AG20443 (cell line): ENCODE measurements at regions not wholly inside any gene's neighbourhood (a gene's known extent, or its start where the extent isn't known, plus 50 kb on each side); places are given as distances from the start of the nearest gene placed in this dataset.
"Not testable (repeated sequence)": the region's sequence is repeated elsewhere in the genome, so short reads cannot be mapped to it uniquely, and the experiment has no call there.

Source experiments
- DNase-seq: peaks from one replicate; pipeline ENCODE4 v3.0.0; 2012; ENCODE audit warnings: low spot score, mixed read lengths

DNA sequence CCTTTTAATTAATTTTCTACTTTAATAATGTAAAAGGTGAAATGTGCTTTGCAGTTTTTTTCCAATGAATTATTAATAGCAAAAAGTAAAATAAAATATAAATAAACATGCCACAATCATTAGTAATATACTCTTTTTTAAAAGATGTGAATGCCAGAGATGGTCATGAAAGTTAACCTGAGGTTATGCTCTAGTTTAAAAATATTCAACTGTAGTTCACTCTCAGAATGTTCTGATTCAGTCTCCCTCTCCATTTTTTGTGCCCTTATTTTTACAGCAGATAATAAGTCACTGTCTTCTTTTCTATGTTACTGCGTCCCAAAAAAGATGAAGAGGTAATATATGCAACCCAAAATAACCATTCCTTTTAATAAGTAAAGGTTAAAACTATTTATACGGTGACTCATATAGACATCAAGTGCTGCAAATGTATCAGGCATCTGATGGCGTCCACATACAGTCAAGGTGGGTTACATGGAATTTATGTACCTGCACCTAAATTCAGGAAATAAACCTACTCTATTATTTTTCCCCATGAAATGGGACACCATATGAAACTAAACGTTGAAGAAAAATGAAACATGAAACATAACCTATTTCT lies 153.6 kb upstream of the ZNF804A start:
- DNase-seq = no peak

GRCh38 chr2:184449760-184450159 lies 148.6 kb upstream of the ZNF804A start:
- DNase-seq = no peak

GRCh38 chr2:184452907-184453306 lies 145.4 kb upstream of the ZNF804A start:
- no peak for DNase-seq

DNA sequence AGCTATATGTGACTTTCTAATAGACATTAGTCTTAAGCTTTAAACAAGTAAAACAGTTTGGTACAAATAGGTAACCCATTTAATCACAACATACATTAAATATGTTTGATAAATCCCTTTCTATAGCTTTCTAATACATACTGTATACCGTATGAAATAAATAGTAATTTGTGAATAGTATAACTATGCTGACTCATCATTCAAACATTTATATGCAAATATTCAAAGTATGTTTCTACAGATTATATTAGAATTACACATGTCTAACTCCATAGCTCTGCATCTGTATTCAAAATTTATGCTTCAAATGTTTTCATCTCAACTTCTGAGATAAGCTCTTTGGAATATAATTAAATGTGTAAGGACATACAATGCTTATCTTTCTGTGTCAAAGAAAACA lies 142.7 kb upstream of the ZNF804A start:
- no peak for DNase-seq

GRCh38 chr2:184456693-184457092 lies 141.6 kb upstream of the ZNF804A start:
- DNase-seq = not testable (repeated sequence)

DNA sequence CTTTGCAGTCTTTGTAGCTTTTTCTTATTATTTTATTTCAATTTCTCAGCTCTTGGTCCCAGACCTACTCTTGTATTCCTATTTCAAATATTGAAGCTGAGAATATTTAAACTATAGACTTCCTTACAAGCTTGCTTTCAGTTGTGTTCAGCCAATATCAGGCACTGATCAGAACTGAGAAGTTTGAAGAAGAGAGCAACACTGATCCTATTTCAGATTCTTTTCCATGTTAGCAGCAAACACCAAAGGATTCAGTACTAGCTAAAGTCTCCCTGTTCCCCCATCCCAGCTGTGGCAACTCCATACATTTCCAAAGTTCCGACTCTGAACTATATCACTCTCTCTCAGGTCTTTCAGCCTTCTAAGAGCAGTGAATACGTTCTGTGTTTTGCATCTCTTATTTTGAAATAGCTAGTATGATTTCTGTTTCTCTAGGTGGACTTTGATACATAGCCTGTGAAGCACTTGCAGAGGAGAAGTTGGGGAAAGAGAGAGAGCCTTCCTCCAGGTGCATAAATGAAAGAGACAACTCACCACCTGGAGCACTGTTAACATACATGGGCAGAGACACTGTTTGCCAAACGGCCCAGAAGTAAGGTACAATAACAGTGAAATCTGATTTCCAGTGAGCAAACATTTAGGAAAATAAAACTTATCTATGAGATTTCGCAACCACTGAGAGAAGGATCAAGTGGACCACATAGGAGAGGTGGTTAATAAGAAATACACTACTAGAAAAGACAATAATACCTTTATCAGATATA lies 135.0 kb upstream of the ZNF804A start:
- no peak for DNase-seq

GRCh38 chr2:184463866-184464248 lies 134.5 kb upstream of the ZNF804A start:
- DNase-seq = no peak

DNA sequence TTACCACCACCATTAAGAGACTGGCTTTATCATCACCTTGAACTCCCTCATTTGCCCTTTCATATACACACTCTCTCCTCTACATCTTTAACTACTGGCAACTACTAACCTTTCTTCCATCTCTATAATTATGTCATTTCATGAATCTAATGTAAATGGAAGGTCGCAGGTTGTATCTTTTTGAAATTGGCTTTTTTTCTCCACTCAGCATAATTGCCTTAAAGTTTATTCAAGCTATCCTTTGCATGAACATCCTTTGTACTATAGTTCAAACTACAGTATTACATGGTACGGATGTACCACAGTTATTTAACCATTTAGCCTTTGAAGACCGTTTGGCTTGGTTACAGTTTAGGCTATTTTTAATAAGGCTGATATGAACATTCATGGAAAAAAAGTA lies 129.5 kb upstream of the ZNF804A start:
- no peak for DNase-seq

GRCh38 chr2:184472481-184472880 lies 125.8 kb upstream of the ZNF804A start:
- DNase-seq = no peak

DNA sequence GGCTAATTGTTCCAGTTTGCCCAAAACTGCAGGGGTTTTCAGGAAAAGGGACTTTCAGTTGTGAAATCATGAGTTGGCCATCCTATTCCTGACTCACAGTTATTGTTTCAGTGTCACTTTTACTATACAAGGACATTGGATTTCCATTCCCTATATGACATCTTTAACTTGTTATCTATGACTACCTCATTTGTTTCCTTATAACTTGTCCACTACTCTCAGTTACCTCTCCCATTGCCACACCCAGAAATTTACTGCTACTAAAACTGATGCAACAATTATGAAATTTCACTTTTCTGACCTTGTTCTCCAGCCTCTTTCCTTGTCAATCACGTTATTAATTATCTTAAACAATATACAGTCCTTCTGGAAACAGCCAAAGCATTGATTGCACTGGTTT lies 116.5 kb upstream of the ZNF804A start:
- no peak for DNase-seq

DNA sequence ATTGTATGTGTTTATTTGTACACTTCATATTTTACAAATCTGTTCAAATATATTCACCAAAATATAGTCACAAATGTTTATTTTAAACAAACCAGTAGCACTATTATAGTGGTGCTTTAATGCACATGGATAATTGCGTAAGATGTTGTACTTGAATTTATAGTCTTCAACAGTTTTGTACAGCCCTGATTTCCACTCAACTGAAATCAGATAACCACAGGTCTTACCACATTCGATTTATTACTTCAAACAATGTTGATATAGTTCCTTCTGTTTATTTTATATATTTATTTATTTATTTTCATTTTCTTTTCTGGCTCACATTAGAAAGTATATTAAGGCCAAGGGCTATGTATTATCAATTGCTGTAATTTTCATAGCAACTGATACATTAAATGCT lies 99.4 kb upstream of the ZNF804A start:
- DNase-seq = no peak

DNA sequence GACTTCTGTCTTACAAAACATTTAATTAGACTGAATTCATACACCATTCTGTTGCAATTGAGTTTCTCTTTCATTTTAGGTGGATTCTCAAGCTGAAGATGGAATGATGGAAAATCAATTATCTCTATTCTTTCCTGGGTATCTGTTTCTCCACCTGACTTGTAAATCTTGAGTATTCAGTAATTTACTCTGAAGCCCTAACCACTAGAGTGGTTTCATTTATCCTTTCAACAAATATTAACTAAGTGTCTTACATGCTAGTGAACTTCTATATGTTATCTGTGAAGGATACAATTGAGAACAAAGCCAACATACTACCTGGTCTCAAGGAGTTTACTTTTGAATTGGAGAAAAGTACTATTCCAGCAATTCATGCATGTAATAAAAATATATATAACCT lies 94.1 kb upstream of the ZNF804A start:
- DNase-seq = no peak

DNA sequence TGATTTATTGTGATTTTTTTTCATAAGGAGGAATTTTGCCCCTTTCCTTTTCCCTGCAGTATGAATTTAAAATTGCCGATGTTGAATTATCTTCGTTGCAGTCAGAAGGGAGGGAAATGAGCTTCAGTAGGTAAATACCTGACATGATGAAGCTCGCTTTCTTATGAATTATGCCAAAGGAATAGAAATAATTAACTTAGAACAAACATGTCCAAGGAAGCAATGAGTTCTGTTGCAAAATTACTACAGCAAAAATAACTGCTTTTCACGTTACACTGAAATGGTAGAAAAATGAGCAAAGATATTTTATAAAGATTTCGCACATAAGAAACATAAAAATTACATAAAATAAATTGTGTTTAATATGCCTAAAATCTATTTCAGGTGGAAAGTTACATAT lies 91.1 kb upstream of the ZNF804A start:
- DNase-seq = no peak

- no peak for DNase-seq
These were observed 80.9 kb upstream of the ZNF804A start for GRCh38 chr2:184517402-184517801.

DNA sequence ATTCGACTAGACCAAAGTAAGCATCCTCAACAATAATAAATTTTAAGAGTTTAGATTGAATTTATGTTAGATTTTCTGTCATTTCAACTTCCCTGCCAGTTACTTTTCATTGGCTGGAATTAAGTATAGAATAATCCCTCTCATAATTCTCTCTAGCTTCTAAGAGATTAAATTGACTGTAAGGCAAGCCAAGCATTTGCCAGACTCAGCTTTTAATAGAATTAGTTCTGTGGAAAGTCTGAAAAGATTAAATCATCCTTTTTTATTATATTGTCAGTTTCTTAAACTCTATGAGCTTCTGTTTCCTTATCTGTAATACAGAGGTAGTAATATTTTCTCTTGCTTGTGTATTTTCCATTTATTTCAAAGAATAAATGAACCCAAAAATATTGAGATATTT lies 77.9 kb upstream of the ZNF804A start:
- no peak for DNase-seq

- no peak for DNase-seq
These were observed 74.6 kb upstream of the ZNF804A start for GRCh38 chr2:184523732-184524131.

DNA sequence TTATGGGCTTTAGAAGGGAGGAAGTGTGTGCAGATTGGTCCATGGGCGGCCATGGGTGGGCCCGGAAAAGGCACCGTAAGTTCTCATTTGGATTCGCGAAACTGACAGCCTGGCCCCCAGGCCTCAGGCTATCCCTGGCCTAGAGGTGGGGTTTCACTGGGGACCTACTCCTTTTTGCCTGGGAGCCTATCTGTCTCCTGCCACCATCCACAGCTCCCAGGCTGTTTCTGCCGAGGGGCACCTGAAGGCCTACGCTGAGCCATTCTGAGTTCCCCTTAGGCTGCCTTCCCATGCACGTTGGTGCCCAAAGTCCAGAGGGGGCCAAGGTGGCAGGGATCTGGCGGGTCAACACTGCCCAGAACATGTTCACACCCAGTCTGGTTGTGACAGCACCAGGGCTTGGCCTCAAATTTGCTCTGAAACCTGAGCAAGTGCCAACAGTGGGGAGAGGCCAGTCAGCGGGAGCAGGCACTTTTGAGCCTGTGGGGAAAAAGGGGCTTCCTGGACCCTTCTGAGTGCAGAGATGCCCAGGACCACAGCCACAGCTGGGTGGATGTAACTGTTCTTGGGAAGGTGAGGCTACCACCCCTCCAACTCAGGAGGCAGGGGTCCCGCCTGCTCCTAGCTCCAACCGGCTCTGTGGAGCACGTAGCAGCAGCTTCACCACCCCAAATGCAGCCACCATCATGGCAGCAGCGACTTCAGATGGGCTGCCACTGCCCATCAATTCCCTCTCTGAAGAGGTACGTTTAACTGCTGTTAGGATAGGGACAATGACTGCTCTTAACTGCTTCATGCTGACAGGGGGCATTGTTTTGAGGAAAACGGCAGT lies 73.6 kb upstream of the ZNF804A start:
- DNase-seq = no peak

DNA sequence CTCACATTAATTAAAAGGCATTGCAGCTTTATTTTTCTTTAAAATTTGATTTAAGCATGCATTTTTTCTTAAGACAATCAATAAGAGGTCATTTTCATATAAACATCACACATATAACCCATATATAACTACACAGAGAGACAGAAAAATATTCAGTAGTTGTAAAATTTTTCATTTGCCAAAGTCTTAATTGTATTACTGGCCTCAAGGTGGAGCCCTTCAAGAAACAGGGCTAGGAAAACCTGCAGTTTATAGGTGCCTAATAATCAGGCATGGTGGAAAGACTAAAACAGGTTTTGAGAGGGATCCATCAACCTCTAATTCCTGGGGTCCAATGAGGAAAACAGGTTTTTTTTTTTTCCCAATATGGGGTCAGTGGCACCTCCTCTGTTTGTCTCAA lies 71.3 kb upstream of the ZNF804A start:
- no peak for DNase-seq

DNA sequence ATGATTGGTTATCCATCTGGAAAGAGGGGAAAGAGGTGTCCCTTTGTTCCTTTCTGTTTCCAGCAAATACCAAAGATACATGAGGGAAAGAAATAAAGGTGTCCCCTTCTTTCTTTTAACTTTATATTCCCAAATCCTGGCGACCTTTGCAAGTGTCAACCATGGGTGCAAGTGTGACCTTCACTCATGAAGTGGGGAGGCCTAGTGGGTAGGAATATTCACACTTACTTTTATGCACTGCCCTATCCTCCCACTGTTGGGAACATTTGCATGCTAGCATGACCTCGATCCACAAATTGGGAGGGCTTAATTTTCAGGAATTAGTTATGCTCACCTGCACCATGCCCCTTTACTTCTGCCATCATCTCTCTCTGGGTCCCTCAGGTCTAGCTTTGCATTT lies 70.2 kb upstream of the ZNF804A start:
- no peak for DNase-seq

DNA sequence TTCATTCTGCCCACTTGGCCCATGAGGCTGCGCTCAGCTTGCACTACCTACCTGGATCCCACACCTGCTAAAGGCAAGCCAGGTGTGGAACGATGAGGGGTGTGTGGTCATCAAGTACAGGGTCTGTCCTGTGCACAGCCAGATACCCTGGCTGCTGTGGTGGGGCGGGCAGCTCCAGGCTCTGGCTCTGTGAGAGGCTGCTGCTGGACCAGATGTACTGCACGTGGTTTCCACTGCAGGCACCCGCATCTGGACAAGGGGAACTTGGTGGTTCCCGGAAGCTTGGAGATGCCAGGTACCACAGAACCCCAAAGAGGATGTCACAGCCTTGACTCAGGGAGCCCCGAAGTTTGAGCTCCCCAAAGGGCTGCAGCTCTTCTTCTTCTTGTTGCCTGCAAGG lies 68.1 kb upstream of the ZNF804A start:
- no peak for DNase-seq

DNA sequence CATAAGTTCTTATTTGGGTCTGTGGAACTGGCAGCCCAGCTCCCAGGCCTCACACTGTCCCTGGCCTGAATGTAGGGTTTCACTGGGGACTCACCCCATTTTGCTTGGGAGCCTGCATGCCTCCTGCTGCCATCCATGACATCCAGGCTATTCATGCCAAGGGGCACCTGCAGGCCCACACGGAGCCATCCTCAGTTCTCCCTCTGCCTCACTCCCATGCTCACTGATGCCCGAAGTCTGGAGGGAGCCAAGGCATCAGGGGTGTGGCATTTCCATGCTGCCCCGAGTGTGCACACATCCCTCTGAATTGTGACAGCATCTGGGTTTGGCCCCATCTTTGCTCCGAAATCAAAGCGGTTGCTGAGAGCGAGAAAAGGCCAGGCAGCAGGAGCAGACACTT lies 67.4 kb upstream of the ZNF804A start:
- DNase-seq = no peak

DNA sequence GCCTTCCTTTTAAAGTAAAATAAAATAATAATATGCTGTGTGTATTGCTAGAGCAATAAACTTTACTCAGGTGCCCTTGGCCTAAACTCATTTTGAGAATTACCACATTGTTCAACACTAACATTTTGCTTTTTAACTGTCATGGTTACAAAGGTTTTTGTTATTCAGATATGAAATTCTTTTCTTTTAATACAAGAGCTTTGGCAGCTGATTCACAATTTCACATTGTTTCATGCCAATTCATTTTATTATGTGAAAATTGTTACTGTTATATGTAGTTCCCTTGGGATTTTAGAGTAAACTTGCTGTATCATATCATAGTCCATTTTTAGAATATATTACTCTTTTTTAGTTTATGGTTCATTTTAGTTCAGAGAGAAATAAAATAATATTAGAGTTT lies 65.8 kb upstream of the ZNF804A start:
- no peak for DNase-seq

GRCh38 chr2:184534986-184535385 lies 63.3 kb upstream of the ZNF804A start:
- DNase-seq = no peak
